ENCODE measurements at regions not wholly inside any gene's neighbourhood (a gene's known extent, or its start where the extent isn't known, plus 50 kb on each side); places are given as distances from the start of the nearest gene placed in this dataset.

DNA sequence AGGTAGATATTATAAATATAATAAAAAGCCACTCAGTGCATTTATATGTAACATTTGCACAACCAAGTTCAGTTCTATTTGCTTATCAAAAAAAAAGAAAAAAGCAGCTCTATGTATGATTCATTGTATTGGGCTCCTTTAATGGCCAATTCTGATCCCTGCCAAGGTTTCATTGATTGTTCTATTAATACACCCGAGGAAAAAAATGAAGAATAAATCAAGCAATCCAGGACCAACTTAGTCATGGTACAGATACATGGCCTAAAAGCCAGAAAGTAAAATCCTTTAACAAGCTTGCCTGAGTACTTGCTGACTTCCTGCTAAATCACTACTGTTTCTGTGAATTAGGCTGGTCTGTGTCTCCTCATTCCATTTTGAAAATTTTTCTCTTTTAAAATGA, 77.6 kb upstream of the PCDH7 start:
- Histone ChIP-seq H3K27me3 (ENCODE audit: control insufficient read depth, insufficient read depth, low read length) (no peaks in the 10 kb centered on the region), H3K36me3 (replicated peaks; ENCODE audit: control insufficient read depth, insufficient read depth, low read length) (no peaks in the 10 kb centered on the region), H3K4me3 (ENCODE audit: insufficient read depth, low read depth, low read length) (no peak overlapping the region)
- no peak for DNase-seq

- no peak overlapping the region for H3K4me3 ChIP-seq (ENCODE audit: insufficient read depth, low read depth, low read length)
- no peak for DNase-seq
- no peaks in the 10 kb centered on the region for H3K27me3 ChIP-seq (ENCODE audit: control insufficient read depth, insufficient read depth, low read length)
- no peaks in the 10 kb centered on the region for H3K36me3 ChIP-seq (replicated peaks; ENCODE audit: control insufficient read depth, insufficient read depth, low read length)
Observed at GRCh38 chr4:30653291-30653690, 66.9 kb upstream of the PCDH7 start.

DNA sequence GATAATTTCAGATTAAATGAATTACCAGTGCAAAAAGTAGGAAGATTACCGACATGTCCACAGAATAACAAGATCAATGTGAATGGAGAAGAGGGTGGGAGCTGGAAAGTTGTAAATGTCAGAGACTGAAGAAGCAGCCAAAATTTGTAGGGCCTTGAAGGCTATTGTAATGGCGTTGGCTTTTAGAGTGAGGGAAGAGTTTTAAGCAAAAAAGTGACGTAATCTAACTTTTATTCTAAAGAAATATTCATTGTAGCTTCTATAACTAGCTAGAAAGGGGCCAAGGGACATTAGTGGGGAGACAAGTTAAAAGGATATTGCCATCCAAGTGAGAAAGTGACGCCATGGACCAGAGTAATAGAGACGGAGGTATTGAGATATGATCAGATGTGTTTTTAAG, 63.3 kb upstream of the PCDH7 start:
- H3K36me3 ChIP-seq (replicated peaks; ENCODE audit: control insufficient read depth, insufficient read depth, low read length): no peaks in the 10 kb centered on the region
- H3K27me3 ChIP-seq (ENCODE audit: control insufficient read depth, insufficient read depth, low read length): no peaks in the 10 kb centered on the region
- no peak for DNase-seq
- no peak overlapping the region for H3K4me3 ChIP-seq (ENCODE audit: insufficient read depth, low read depth, low read length)

DNA sequence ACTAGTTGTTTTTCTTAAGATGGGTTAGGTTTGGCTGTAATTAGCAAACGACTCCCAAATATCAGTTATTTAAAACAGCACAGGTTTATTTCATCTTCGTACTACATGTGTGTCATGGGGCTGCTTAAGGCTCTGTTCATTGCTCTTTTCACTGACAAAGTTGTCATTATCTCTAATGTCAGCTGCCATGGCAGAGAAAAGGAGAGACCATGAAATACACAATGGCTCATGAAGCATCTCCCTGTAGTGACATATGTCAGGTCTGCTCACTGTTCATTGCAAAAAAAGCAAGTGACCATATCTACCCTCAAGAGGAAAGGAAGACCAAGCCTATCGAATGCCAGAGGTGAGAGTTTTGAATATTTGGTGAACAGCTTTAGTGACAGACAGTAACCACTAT, 52.2 kb upstream of the PCDH7 start:
- no peaks in the 10 kb centered on the region for H3K36me3 ChIP-seq (replicated peaks; ENCODE audit: control insufficient read depth, insufficient read depth, low read length)
- no peak for DNase-seq
- no peaks in the 10 kb centered on the region for H3K27me3 ChIP-seq (ENCODE audit: control insufficient read depth, insufficient read depth, low read length)
- H3K4me3 ChIP-seq (ENCODE audit: insufficient read depth, low read depth, low read length): no peak overlapping the region

GRCh38 chr4:30670206-30670605, 50.0 kb upstream of the PCDH7 start:
- no peak overlapping the region for H3K4me3 ChIP-seq (ENCODE audit: insufficient read depth, low read depth, low read length)
- no peak for DNase-seq
- no peaks in the 10 kb centered on the region for H3K27me3 ChIP-seq (ENCODE audit: control insufficient read depth, insufficient read depth, low read length)
- H3K36me3 ChIP-seq (replicated peaks; ENCODE audit: control insufficient read depth, insufficient read depth, low read length): no peaks in the 10 kb centered on the region
